ENCODE measurements at regions not wholly inside any gene's neighbourhood (a gene's known extent, or its start where the extent isn't known, plus 50 kb on each side); places are given as distances from the start of the nearest gene placed in this dataset.

DNA sequence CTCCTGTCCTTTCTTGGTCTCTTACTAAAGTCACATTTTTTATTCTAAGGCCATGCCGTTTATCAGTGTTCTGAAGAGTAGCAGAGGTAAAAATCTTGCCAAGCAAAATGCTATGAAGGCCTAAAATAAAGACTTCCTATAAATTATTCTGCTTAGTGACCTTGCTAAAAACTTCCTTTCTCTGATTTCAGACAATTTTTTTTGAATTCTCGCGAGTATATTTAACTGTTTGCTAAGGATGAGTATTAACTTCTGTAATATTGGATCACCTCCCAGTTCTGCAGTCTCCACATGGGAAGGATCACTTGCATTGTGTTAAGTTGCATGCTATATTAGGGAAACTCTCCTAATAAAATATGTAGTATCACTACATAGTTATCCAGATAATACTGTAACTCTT lies 123.4 kb upstream of the SNX7 start:
- Histone ChIP-seq H3K9ac (ENCODE audit: low read length) (no peak overlapping the region), H3F3A (ENCODE audit: insufficient read depth, low read length, poor library complexity, severe bottlenecking) (no peaks in the 10 kb centered on the region), H2AFZ (ENCODE audit: low read depth, low read length) (no peak overlapping the region), H3K27ac (ENCODE audit: low read length) (no peak overlapping the region), H3K9me2 (ENCODE audit: insufficient read depth, low read length) (no peaks in the 10 kb centered on the region), H3K4me2 (ENCODE audit: low read length) (no peak overlapping the region), H4K20me1 (ENCODE audit: insufficient read depth) (no peaks in the 10 kb centered on the region), H3K27me3 (ENCODE audit: insufficient read depth, low read depth, low read length) (no peaks in the 10 kb centered on the region), H3K4me3 (ENCODE audit: low read length) (no peak overlapping the region), H3K36me3 (ENCODE audit: insufficient read depth, low read length) (no peaks in the 10 kb centered on the region), H3K79me2 (replicated peaks; ENCODE audit: insufficient read depth, low read length) (no peaks in the 10 kb centered on the region), H3K9me3 (ENCODE audit: low read length) (no peaks in the 10 kb centered on the region)
- TF ChIP-seq, protein P1, sequence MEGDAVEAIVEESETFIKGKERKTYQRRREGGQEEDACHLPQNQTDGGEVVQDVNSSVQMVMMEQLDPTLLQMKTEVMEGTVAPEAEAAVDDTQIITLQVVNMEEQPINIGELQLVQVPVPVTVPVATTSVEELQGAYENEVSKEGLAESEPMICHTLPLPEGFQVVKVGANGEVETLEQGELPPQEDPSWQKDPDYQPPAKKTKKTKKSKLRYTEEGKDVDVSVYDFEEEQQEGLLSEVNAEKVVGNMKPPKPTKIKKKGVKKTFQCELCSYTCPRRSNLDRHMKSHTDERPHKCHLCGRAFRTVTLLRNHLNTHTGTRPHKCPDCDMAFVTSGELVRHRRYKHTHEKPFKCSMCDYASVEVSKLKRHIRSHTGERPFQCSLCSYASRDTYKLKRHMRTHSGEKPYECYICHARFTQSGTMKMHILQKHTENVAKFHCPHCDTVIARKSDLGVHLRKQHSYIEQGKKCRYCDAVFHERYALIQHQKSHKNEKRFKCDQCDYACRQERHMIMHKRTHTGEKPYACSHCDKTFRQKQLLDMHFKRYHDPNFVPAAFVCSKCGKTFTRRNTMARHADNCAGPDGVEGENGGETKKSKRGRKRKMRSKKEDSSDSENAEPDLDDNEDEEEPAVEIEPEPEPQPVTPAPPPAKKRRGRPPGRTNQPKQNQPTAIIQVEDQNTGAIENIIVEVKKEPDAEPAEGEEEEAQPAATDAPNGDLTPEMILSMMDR (IDR thresholded peaks at IDR 0.05; ENCODE audit: poor library complexity, severe bottlenecking): no peak
- no peak for TF ChIP-seq EZH2 (IDR thresholded peaks at IDR 0.05; ENCODE audit: borderline replicate concordance, insufficient read depth, low read length, poor library complexity, severe bottlenecking)
- no peak for TF ChIP-seq POLR2AphosphoS5 (IDR thresholded peaks at IDR 0.05)
- TF ChIP-seq, protein P2, sequence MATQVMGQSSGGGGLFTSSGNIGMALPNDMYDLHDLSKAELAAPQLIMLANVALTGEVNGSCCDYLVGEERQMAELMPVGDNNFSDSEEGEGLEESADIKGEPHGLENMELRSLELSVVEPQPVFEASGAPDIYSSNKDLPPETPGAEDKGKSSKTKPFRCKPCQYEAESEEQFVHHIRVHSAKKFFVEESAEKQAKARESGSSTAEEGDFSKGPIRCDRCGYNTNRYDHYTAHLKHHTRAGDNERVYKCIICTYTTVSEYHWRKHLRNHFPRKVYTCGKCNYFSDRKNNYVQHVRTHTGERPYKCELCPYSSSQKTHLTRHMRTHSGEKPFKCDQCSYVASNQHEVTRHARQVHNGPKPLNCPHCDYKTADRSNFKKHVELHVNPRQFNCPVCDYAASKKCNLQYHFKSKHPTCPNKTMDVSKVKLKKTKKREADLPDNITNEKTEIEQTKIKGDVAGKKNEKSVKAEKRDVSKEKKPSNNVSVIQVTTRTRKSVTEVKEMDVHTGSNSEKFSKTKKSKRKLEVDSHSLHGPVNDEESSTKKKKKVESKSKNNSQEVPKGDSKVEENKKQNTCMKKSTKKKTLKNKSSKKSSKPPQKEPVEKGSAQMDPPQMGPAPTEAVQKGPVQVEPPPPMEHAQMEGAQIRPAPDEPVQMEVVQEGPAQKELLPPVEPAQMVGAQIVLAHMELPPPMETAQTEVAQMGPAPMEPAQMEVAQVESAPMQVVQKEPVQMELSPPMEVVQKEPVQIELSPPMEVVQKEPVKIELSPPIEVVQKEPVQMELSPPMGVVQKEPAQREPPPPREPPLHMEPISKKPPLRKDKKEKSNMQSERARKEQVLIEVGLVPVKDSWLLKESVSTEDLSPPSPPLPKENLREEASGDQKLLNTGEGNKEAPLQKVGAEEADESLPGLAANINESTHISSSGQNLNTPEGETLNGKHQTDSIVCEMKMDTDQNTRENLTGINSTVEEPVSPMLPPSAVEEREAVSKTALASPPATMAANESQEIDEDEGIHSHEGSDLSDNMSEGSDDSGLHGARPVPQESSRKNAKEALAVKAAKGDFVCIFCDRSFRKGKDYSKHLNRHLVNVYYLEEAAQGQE (IDR thresholded peaks at IDR 0.05; ENCODE audit: borderline replicate concordance): no peak
- no peak for TF ChIP-seq RAD21 (conservative IDR thresholded peaks at IDR 0.05)
- TF ChIP-seq EP300 (conservative IDR thresholded peaks at IDR 0.05; ENCODE audit: poor library complexity, severe bottlenecking): no peak
- no peak for TF ChIP-seq MXI1 (conservative IDR thresholded peaks at IDR 0.05; ENCODE audit: poor library complexity, severe bottlenecking)
- no peak for TF ChIP-seq TAF1 (IDR thresholded peaks at IDR 0.05; ENCODE audit: low read depth)

DNA sequence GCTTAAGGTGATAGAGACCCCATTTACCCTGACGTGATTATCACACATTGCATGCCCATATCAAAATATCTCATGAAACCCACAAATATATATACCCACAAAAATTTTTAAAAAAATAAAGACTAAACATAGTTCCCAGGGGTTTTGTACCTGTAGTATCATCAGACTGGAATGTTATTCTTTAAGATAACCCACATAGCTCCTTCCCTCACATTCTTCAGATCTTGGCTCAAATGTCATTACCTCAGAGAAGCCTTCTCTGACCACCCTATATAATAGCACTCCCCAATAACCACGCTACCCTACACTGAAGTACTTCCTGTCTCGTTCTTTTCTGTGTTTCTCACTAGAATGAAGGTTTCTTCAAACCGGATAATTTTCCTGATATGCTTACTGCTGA lies 138.3 kb upstream of the SNX7 start:
- H3K27ac ChIP-seq (ENCODE audit: low read length): no peak overlapping the region
- no peaks in the 10 kb centered on the region for H3F3A ChIP-seq (ENCODE audit: insufficient read depth, low read length, poor library complexity, severe bottlenecking)
- H3K36me3 ChIP-seq (ENCODE audit: insufficient read depth, low read length): no peaks in the 10 kb centered on the region
- H2AFZ ChIP-seq (ENCODE audit: low read depth, low read length): no peak overlapping the region
- H3K9me3 ChIP-seq (ENCODE audit: low read length): no peaks in the 10 kb centered on the region
- no peaks in the 10 kb centered on the region for H3K79me2 ChIP-seq (replicated peaks; ENCODE audit: insufficient read depth, low read length)
- H3K4me2 ChIP-seq (ENCODE audit: low read length): no peak overlapping the region
- no peaks in the 10 kb centered on the region for H3K9me2 ChIP-seq (ENCODE audit: insufficient read depth, low read length)
- H3K27me3 ChIP-seq (ENCODE audit: insufficient read depth, low read depth, low read length): no peaks in the 10 kb centered on the region
- H3K4me3 ChIP-seq (ENCODE audit: low read length): no peak overlapping the region
- no peak overlapping the region for H3K9ac ChIP-seq (ENCODE audit: low read length)
- no peaks in the 10 kb centered on the region for H4K20me1 ChIP-seq (ENCODE audit: insufficient read depth)
- TF ChIP-seq RAD21 (conservative IDR thresholded peaks at IDR 0.05): no peak
- no peak for TF ChIP-seq SMC3 (conservative IDR thresholded peaks at IDR 0.05; ENCODE audit: poor library complexity)
- TF ChIP-seq, protein P1 (IDR thresholded peaks at IDR 0.05; ENCODE audit: poor library complexity, severe bottlenecking): no peak
- TF ChIP-seq, protein P2 (IDR thresholded peaks at IDR 0.05; ENCODE audit: borderline replicate concordance): no peak
- TF ChIP-seq POLR2AphosphoS5 (IDR thresholded peaks at IDR 0.05): no peak
- no peak for TF ChIP-seq TAF1 (IDR thresholded peaks at IDR 0.05; ENCODE audit: low read depth)
- no peak for TF ChIP-seq EZH2 (IDR thresholded peaks at IDR 0.05; ENCODE audit: borderline replicate concordance, insufficient read depth, low read length, poor library complexity, severe bottlenecking)
- TF ChIP-seq MXI1 (conservative IDR thresholded peaks at IDR 0.05; ENCODE audit: poor library complexity, severe bottlenecking): no peak
- TF ChIP-seq EP300 (conservative IDR thresholded peaks at IDR 0.05; ENCODE audit: poor library complexity, severe bottlenecking): no peak
